ENCODE measurements at regions not wholly inside any gene's neighbourhood (a gene's known extent, or its start where the extent isn't known, plus 50 kb on each side); places are given as distances from the start of the nearest gene placed in this dataset.

GRCh38 chr4:148827781-148828180 lies 385.6 kb upstream of the NR3C2 start:
- intact Hi-C loops (cut with micrococcal nuclease): no loop called here
- WGBS (ENCODE audit: insufficient coverage): no CpG with 5 or more reads among the region's 2 CpGs
- ATAC-seq: no peak
- Histone ChIP-seq H3K4me3 (ENCODE audit: low read length) (no peak overlapping the region), H3K9me3 (ENCODE audit: control insufficient read depth, insufficient read depth, low read length) (no peaks in the 10 kb centered on the region), H3K4me1 (ENCODE audit: control insufficient read depth, insufficient read depth, low read length) (no peaks in the 10 kb centered on the region), H3K36me3 (ENCODE audit: control insufficient read depth, insufficient read depth, low read length) (no peaks in the 10 kb centered on the region), H3K27ac (ENCODE audit: low read length) (no peak overlapping the region), H3K27me3 (ENCODE audit: control insufficient read depth, insufficient read depth, low read length) (no peaks in the 10 kb centered on the region)
- Mint-ChIP-seq H3K36me3 (no peaks in the 10 kb centered on the region), H3K9me3 (peaks cover 8 to 15% of the 10 kb centered on the region in 2 donors), H3K4me3 (no peak overlapping the region), H3K4me1 (no peaks in the 10 kb centered on the region), H3K27ac (no peak overlapping the region), H3K27me3 (ENCODE audit: low read depth in 2 of 2) (no peaks in the 10 kb centered on the region)
- DNase-seq: no peak
- TF ChIP-seq CTCF (IDR thresholded peaks at IDR 0.05): no peak

- Mint-ChIP-seq H3K9me3 (peaks cover 4 to 13% of the 10 kb centered on the region in 2 donors), H3K4me3 (no peak overlapping the region), H3K36me3 (no peaks in the 10 kb centered on the region), H3K4me1 (no peaks in the 10 kb centered on the region), H3K27ac (no peak overlapping the region), H3K27me3 (ENCODE audit: low read depth in 2 of 2) (no peaks in the 10 kb centered on the region)
- H3K27me3 ChIP-seq (ENCODE audit: control insufficient read depth, insufficient read depth, low read length): no peaks in the 10 kb centered on the region
- WGBS (ENCODE audit: insufficient coverage): 75% methylated on average over 1 of the region's 2 CpGs
- intact Hi-C loops (cut with micrococcal nuclease): no loop called here
- H3K9me3 ChIP-seq (ENCODE audit: control insufficient read depth, insufficient read depth, low read length): no peaks in the 10 kb centered on the region
- no peaks in the 10 kb centered on the region for H3K36me3 ChIP-seq (ENCODE audit: control insufficient read depth, insufficient read depth, low read length)
- no peaks in the 10 kb centered on the region for H3K4me1 ChIP-seq (ENCODE audit: control insufficient read depth, insufficient read depth, low read length)
- H3K27ac ChIP-seq (ENCODE audit: low read length): no peak overlapping the region
- no peak for TF ChIP-seq CTCF (IDR thresholded peaks at IDR 0.05)
- H3K4me3 ChIP-seq (ENCODE audit: low read length): no peak overlapping the region
- ATAC-seq (no peak), DNase-seq (no peak)
Measured at GRCh38 chr4:148823419-148823769, 381.2 kb upstream of the NR3C2 start.

GRCh38 chr4:148822572-148823418 lies 380.6 kb upstream of the NR3C2 start:
- no peaks in the 10 kb centered on the region for H3K36me3 Mint-ChIP-seq
- H3K27ac Mint-ChIP-seq: no peak overlapping the region
- Histone ChIP-seq H3K36me3 (ENCODE audit: control insufficient read depth, insufficient read depth, low read length) (no peaks in the 10 kb centered on the region), H3K27me3 (ENCODE audit: control insufficient read depth, insufficient read depth, low read length) (no peaks in the 10 kb centered on the region), H3K4me1 (ENCODE audit: control insufficient read depth, insufficient read depth, low read length) (no peaks in the 10 kb centered on the region), H3K9me3 (ENCODE audit: control insufficient read depth, insufficient read depth, low read length) (no peaks in the 10 kb centered on the region), H3K4me3 (ENCODE audit: low read length) (no peak overlapping the region), H3K27ac (ENCODE audit: low read length) (no peak overlapping the region)
- H3K4me3 Mint-ChIP-seq: no peak overlapping the region
- H3K27me3 Mint-ChIP-seq (ENCODE audit: low read depth in 2 of 2): no peaks in the 10 kb centered on the region
- intact Hi-C loops (cut with micrococcal nuclease): no loop called here
- no peak for DNase-seq
- 87% methylated on average over 5 of the region's 5 CpGs for WGBS (ENCODE audit: insufficient coverage)
- no peak for TF ChIP-seq CTCF (IDR thresholded peaks at IDR 0.05)
- ATAC-seq: no peak
- H3K9me3 Mint-ChIP-seq: peaks cover 4 to 13% of the 10 kb centered on the region in 2 donors
- no peaks in the 10 kb centered on the region for H3K4me1 Mint-ChIP-seq

- Mint-ChIP-seq H3K27me3 (ENCODE audit: low read depth in 2 of 2) (no peaks in the 10 kb centered on the region), H3K9me3 (peaks cover 7 to 10% of the 10 kb centered on the region in 2 donors), H3K4me1 (no peaks in the 10 kb centered on the region), H3K36me3 (no peaks in the 10 kb centered on the region), H3K27ac (no peak overlapping the region), H3K4me3 (no peak overlapping the region)
- no peak for DNase-seq
- no peaks in the 10 kb centered on the region for H3K27me3 ChIP-seq (ENCODE audit: control insufficient read depth, insufficient read depth, low read length)
- H3K4me1 ChIP-seq (ENCODE audit: control insufficient read depth, insufficient read depth, low read length): no peaks in the 10 kb centered on the region
- ATAC-seq: no peak
- TF ChIP-seq CTCF (IDR thresholded peaks at IDR 0.05): no peak
- H3K27ac ChIP-seq (ENCODE audit: low read length): no peak overlapping the region
- no peaks in the 10 kb centered on the region for H3K9me3 ChIP-seq (ENCODE audit: control insufficient read depth, insufficient read depth, low read length)
- no peaks in the 10 kb centered on the region for H3K36me3 ChIP-seq (ENCODE audit: control insufficient read depth, insufficient read depth, low read length)
- intact Hi-C loops (cut with micrococcal nuclease): no loop called here
- WGBS (ENCODE audit: insufficient coverage): 50% methylated on average over 1 of the region's 1 CpG
- H3K4me3 ChIP-seq (ENCODE audit: low read length): no peak overlapping the region
Measured at GRCh38 chr4:148814030-148814429, 371.8 kb upstream of the NR3C2 start.

All from natural killer cell (primary cell).